HCT116 (cell line): ENCODE measurements at regions not wholly inside any gene's neighbourhood (a gene's known extent, or its start where the extent isn't known, plus 50 kb on each side); places are given as distances from the start of the nearest gene placed in this dataset.

Source experiments
- EZH2 ChIP-seq: fragments of 200-600 bp; sonication (generic); IDR thresholded peaks from 2 replicates; pipeline ENCODE4 v1.6.1; 2017; ENCODE audit warnings: antibody characterized with exemption, mixed run types
- POLR2A ChIP-seq: IDR thresholded peaks from 2 replicates; pipeline ENCODE4 v1.7.0; 2011; ENCODE audit warnings: borderline replicate concordance; ENCODE audit not compliant: insufficient read depth, insufficient read length; ENCODE audit errors: extremely low read depth
- POLR2AphosphoS5 ChIP-seq: IDR thresholded peaks from 2 replicates; pipeline ENCODE4 v1.6.1; 2011; ENCODE audit warnings: mild to moderate bottlenecking, low read depth, low read length, moderate library complexity
- RAD21 ChIP-seq: IDR thresholded peaks from 2 replicates; pipeline ENCODE4 v1.6.1; 2012; ENCODE audit warnings: low read depth, mild to moderate bottlenecking
- SIN3A ChIP-seq: IDR thresholded peaks from 2 replicates; pipeline ENCODE4 v1.6.1; 2012; ENCODE audit warnings: low read depth
- SP1 ChIP-seq: IDR thresholded peaks from 2 replicates; pipeline ENCODE4 v1.6.1; 2012; ENCODE audit warnings: low read depth
- SRF ChIP-seq: IDR thresholded peaks from 2 replicates; pipeline ENCODE4 v1.6.1; 2012; ENCODE audit warnings: low read depth
- TCF7L2 ChIP-seq: IDR thresholded peaks from 2 replicates; pipeline ENCODE4 v1.7.0; 2011; ENCODE audit warnings: borderline replicate concordance, inconsistent platforms; ENCODE audit not compliant: insufficient read depth, insufficient read length; ENCODE audit errors: extremely low read depth
- YY1 ChIP-seq: IDR thresholded peaks from 2 replicates; pipeline ENCODE4 v1.6.1; 2011; ENCODE audit warnings: low read length, low read depth, moderate library complexity, mild to moderate bottlenecking; ENCODE audit not compliant: insufficient replicate concordance; ENCODE audit errors: extremely low read depth
- ZFX ChIP-seq: fragments of 450-650 bp; IDR thresholded peaks from 2 replicates; pipeline ENCODE4 v1.6.1; 2017
- TF ChIP-seq, protein P1 (sequence below), 3 experiments: fragments of 200-600 bp in 1 of 3; sonication (generic) in 1 of 3; IDR thresholded peaks in 2 of 3; conservative IDR thresholded peaks in 1 of 3; 2 replicates each; pipeline ENCODE4 v1.5.1; 2012 to 2017; ENCODE audit warnings: low read depth in 2 of 3, low read length in 2 of 3, antibody characterized with exemption in 1 of 3, borderline replicate concordance in 1 of 3, control low read depth in 1 of 3, mild to moderate bottlenecking in 1 of 3, mixed read lengths in 1 of 3, mixed run types in 1 of 3, moderate library complexity in 1 of 3; ENCODE audit not compliant: insufficient read depth in 1 of 3
- TF ChIP-seq, protein P2 (sequence below): IDR thresholded peaks from 2 replicates; pipeline ENCODE4 v1.6.1; 2012
- TF ChIP-seq, protein P3 (sequence below): IDR thresholded peaks from 2 replicates; pipeline ENCODE4 v1.6.1; 2012; ENCODE audit warnings: low read depth
- TF ChIP-seq, protein P4 (sequence below): IDR thresholded peaks from 2 replicates; pipeline ENCODE4 v1.6.1; 2011; ENCODE audit warnings: mild to moderate bottlenecking, low read length, moderate library complexity; ENCODE audit not compliant: insufficient replicate concordance; ENCODE audit errors: extremely low read depth

DNA sequence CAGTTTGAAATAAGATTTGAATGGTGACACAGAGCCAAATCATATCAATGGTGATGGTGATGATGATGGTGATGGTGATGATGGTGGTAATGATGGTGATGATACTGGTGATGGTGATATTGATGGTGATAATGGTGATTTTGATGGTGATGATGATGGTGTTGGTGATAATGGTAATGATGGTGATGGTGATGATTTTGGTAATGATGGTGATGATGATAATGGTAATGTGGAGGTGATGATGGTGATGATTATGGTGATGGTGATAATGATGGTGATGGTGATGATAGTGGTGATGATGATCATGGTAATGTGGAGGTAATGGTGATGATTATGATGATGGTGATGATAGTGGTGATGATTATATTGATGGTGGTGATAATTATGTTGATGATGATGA lies 311.9 kb upstream of the SFSWAP start:
- TF ChIP-seq POLR2A (no peak), SIN3A (no peak), POLR2AphosphoS5 (no peak), YY1 (no peak), SP1 (no peak), TCF7L2 (no peak), RAD21 (no peak), ZFX (no peak), SRF (no peak), EZH2 (no peak)
- TF ChIP-seq, protein P1, sequence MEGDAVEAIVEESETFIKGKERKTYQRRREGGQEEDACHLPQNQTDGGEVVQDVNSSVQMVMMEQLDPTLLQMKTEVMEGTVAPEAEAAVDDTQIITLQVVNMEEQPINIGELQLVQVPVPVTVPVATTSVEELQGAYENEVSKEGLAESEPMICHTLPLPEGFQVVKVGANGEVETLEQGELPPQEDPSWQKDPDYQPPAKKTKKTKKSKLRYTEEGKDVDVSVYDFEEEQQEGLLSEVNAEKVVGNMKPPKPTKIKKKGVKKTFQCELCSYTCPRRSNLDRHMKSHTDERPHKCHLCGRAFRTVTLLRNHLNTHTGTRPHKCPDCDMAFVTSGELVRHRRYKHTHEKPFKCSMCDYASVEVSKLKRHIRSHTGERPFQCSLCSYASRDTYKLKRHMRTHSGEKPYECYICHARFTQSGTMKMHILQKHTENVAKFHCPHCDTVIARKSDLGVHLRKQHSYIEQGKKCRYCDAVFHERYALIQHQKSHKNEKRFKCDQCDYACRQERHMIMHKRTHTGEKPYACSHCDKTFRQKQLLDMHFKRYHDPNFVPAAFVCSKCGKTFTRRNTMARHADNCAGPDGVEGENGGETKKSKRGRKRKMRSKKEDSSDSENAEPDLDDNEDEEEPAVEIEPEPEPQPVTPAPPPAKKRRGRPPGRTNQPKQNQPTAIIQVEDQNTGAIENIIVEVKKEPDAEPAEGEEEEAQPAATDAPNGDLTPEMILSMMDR (IDR thresholded peaks at IDR 0.05 in 2 of 3, conservative IDR thresholded peaks at IDR 0.05 in 1 of 3; ENCODE audit: borderline replicate concordance in 1 of 3, insufficient read depth in 1 of 3, low read depth in 2 of 3, low read length in 2 of 3) = no peak
- TF ChIP-seq, protein P2, sequence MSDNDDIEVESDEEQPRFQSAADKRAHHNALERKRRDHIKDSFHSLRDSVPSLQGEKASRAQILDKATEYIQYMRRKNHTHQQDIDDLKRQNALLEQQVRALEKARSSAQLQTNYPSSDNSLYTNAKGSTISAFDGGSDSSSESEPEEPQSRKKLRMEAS = no peak
- TF ChIP-seq, protein P3, sequence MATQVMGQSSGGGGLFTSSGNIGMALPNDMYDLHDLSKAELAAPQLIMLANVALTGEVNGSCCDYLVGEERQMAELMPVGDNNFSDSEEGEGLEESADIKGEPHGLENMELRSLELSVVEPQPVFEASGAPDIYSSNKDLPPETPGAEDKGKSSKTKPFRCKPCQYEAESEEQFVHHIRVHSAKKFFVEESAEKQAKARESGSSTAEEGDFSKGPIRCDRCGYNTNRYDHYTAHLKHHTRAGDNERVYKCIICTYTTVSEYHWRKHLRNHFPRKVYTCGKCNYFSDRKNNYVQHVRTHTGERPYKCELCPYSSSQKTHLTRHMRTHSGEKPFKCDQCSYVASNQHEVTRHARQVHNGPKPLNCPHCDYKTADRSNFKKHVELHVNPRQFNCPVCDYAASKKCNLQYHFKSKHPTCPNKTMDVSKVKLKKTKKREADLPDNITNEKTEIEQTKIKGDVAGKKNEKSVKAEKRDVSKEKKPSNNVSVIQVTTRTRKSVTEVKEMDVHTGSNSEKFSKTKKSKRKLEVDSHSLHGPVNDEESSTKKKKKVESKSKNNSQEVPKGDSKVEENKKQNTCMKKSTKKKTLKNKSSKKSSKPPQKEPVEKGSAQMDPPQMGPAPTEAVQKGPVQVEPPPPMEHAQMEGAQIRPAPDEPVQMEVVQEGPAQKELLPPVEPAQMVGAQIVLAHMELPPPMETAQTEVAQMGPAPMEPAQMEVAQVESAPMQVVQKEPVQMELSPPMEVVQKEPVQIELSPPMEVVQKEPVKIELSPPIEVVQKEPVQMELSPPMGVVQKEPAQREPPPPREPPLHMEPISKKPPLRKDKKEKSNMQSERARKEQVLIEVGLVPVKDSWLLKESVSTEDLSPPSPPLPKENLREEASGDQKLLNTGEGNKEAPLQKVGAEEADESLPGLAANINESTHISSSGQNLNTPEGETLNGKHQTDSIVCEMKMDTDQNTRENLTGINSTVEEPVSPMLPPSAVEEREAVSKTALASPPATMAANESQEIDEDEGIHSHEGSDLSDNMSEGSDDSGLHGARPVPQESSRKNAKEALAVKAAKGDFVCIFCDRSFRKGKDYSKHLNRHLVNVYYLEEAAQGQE = no peak
- TF ChIP-seq, protein P4, sequence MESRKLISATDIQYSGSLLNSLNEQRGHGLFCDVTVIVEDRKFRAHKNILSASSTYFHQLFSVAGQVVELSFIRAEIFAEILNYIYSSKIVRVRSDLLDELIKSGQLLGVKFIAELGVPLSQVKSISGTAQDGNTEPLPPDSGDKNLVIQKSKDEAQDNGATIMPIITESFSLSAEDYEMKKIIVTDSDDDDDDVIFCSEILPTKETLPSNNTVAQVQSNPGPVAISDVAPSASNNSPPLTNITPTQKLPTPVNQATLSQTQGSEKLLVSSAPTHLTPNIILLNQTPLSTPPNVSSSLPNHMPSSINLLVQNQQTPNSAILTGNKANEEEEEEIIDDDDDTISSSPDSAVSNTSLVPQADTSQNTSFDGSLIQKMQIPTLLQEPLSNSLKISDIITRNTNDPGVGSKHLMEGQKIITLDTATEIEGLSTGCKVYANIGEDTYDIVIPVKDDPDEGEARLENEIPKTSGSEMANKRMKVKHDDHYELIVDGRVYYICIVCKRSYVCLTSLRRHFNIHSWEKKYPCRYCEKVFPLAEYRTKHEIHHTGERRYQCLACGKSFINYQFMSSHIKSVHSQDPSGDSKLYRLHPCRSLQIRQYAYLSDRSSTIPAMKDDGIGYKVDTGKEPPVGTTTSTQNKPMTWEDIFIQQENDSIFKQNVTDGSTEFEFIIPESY = no peak
